ENCODE measurements at regions not wholly inside any gene's neighbourhood (a gene's known extent, or its start where the extent isn't known, plus 50 kb on each side); places are given as distances from the start of the nearest gene placed in this dataset.

DNA sequence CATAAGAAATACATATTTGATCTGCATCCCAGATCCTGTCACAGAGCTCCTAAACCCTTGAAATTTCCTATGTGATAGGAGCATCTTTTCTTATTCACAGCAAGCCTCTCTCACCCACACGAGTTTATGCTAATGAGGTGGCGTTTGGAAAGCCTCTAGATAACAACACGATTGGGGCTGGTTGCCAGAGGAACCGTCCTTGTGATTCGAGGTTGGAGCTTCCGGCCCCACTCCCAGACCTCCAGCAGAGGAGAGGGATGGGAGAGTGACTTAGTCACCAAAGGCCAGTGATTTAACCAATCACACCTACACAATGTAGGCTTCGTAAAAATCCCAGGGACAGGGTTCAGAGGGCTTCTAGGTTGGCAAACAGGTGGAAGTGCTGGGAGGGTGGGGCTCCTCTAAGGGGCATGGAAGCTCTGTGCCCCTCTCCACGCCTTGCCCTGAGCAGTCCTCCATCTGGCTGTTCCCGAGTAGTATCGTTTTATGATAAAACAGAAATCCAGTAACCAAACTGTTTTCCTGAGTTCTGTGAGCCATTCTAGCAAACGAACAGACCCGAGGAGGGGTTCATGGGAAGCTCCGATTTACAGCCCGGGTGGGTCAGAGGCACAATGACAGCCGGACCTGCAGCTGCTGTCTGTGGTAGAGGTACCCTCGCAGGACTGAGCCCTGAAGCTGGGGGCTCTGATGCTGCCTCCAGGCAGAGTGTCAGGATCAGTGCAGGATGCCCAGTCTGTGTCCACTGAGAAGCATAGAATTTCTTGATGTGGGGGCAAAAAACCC is 238.1 kb upstream of the ARID1B start:
- no peak for TF ChIP-seq POLR2A (IDR thresholded peaks at IDR 0.05)
- TF ChIP-seq, protein P1, sequence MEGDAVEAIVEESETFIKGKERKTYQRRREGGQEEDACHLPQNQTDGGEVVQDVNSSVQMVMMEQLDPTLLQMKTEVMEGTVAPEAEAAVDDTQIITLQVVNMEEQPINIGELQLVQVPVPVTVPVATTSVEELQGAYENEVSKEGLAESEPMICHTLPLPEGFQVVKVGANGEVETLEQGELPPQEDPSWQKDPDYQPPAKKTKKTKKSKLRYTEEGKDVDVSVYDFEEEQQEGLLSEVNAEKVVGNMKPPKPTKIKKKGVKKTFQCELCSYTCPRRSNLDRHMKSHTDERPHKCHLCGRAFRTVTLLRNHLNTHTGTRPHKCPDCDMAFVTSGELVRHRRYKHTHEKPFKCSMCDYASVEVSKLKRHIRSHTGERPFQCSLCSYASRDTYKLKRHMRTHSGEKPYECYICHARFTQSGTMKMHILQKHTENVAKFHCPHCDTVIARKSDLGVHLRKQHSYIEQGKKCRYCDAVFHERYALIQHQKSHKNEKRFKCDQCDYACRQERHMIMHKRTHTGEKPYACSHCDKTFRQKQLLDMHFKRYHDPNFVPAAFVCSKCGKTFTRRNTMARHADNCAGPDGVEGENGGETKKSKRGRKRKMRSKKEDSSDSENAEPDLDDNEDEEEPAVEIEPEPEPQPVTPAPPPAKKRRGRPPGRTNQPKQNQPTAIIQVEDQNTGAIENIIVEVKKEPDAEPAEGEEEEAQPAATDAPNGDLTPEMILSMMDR (IDR thresholded peaks at IDR 0.05): no peak
- TF ChIP-seq POLR2AphosphoS5 (IDR thresholded peaks at IDR 0.05): no peak

Measured in breast epithelium (tissue), 3 donors.